ENCODE measurements at regions not wholly inside any gene's neighbourhood (a gene's known extent, or its start where the extent isn't known, plus 50 kb on each side); places are given as distances from the start of the nearest gene placed in this dataset.
A peak's percentile ranks its signal among the peaks of the same experiment; 100 is the strongest.

DNA sequence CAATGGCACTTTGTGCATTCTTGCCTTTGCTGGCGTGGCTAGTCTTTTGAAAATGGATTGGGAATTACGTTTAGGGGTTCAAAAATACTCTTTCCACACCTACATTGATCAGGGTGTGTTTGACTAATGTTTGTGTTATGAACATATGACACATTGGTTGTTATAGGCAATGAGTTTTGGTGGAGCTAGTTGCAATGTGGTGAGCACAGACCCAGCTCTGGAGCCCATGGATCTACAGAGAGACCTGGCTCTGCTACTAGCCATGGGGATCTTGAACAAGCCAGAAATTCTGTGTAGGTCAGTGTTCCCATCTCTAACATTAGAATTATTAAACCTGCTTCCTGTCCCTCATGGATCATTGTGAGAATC lies 222.4 kb upstream of the UBL3 start:
- Histone ChIP-seq H2BK120ac (ENCODE audit: insufficient read depth, low read length, poor library complexity) (no peak overlapping the region), H3K4me3 (ENCODE audit: low read depth, low read length) (no peak overlapping the region), H3K9ac (ENCODE audit: low read length) (no peak overlapping the region), H3K27ac (ENCODE audit: low read depth, low read length) (no peak overlapping the region), H3K23ac (ENCODE audit: low read length) (no peak overlapping the region), H3K79me1 (ENCODE audit: low read length) (no peaks in the 10 kb centered on the region), H2BK5ac (ENCODE audit: low read depth, low read length, poor library complexity) (no peak overlapping the region), H3K79me2 (ENCODE audit: control insufficient read depth, insufficient read depth, low read length, poor library complexity) (no peaks in the 10 kb centered on the region), H3K18ac (ENCODE audit: low read length) (no peak overlapping the region), H3K36me3 (ENCODE audit: control insufficient read depth in 1 of 2, insufficient read depth in 2 of 2, low read length in 2 of 2) (no peaks in the 10 kb centered on the region), H4K91ac (ENCODE audit: low read depth, low read length) (no peak overlapping the region), H3K4me1 (ENCODE audit: control insufficient read depth in 1 of 2, insufficient read depth in 2 of 2, low read length in 2 of 2) (peaks cover 3 to 8% of the 10 kb centered on the region in 2 experiments), H3K4ac (ENCODE audit: low read depth, low read length) (no peak overlapping the region), H4K8ac (ENCODE audit: low read depth, low read length) (no peak overlapping the region), H3K27me3 (ENCODE audit: insufficient read depth, low read length) (no peaks in the 10 kb centered on the region), H3K4me2 (ENCODE audit: low read length) (no peak overlapping the region), H4K12ac (ENCODE audit: low read depth, low read length) (no peak overlapping the region), H2AFZ (ENCODE audit: insufficient read depth, low read length, poor library complexity) (no peak overlapping the region), H3K9me3 (ENCODE audit: insufficient read depth, low read depth, low read length) (no peaks in the 10 kb centered on the region), H3K14ac (ENCODE audit: low read length) (no peak overlapping the region), H2AK5ac (ENCODE audit: low read length) (no peak overlapping the region), H2BK12ac (ENCODE audit: low read length) (no peak overlapping the region)
- no peak for DNase-seq
- WGBS (ENCODE audit: extremely low coverage, insufficient coverage, insufficient read length): no CpG with 5 or more reads among the region's 2 CpGs

DNA sequence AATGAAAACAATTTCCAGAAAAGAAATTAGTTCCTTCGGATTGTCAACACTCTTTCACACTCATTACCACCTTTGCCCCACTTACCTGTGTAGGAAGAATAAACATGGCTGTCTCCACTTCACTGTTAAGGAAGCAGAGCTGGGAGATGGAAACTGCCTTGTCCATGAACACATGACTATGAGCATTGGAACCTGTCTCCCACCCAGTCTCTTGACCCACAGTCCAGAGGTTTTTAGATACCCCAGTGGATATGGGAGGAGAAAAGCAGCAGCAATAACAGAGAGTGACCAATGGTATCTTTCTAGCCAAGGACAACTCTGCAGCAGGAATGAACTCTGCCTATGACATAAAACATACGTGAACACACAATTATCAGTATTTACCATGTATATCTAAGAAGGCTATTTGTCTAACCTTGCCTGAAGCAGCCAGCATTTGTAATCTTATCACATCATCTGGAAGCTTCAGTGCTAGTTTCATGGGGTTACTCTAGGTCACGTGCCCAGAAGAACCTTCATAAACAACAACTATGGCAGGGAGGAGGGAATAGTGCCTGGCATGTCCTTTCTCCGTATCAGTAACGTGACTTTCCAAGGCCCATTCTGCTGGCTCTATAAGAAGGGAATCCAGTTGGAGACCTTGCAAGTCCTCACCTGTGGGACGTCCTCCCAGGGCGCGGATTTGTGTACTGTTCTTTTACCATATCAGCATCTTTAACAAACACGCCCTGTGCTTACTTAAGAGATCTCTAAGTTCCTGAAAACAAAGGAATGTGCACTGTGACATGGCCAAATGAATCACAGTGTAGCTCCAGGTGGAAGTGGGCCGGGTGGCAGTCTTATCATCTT lies 221.8 kb upstream of the UBL3 start:
- H3K36me3 ChIP-seq (ENCODE audit: control insufficient read depth in 1 of 2, insufficient read depth in 2 of 2, low read length in 2 of 2): no peaks in the 10 kb centered on the region
- H2AK5ac ChIP-seq (ENCODE audit: low read length): no peak overlapping the region
- no peaks in the 10 kb centered on the region for H3K9me3 ChIP-seq (ENCODE audit: insufficient read depth, low read depth, low read length)
- no peak overlapping the region for H4K8ac ChIP-seq (ENCODE audit: low read depth, low read length)
- WGBS (ENCODE audit: extremely low coverage, insufficient coverage, insufficient read length): no CpG with 5 or more reads among the region's 10 CpGs
- DNase-seq: peak; percentile 90 to 95
- no peaks in the 10 kb centered on the region for H3K27me3 ChIP-seq (ENCODE audit: insufficient read depth, low read length)
- H3K23ac ChIP-seq (ENCODE audit: low read length): no peak overlapping the region
- no peak overlapping the region for H2BK5ac ChIP-seq (ENCODE audit: low read depth, low read length, poor library complexity)
- H3K4me2 ChIP-seq (ENCODE audit: low read length): no peak overlapping the region
- no peak overlapping the region for H3K27ac ChIP-seq (ENCODE audit: low read depth, low read length)
- no peaks in the 10 kb centered on the region for H3K79me2 ChIP-seq (ENCODE audit: control insufficient read depth, insufficient read depth, low read length, poor library complexity)
- H3K9ac ChIP-seq (ENCODE audit: low read length): no peak overlapping the region
- no peak overlapping the region for H2AFZ ChIP-seq (ENCODE audit: insufficient read depth, low read length, poor library complexity)
- H2BK120ac ChIP-seq (ENCODE audit: insufficient read depth, low read length, poor library complexity): no peak overlapping the region
- no peak overlapping the region for H3K14ac ChIP-seq (ENCODE audit: low read length)
- no peaks in the 10 kb centered on the region for H3K79me1 ChIP-seq (ENCODE audit: low read length)
- H4K12ac ChIP-seq (ENCODE audit: low read depth, low read length): no peak overlapping the region
- H2BK12ac ChIP-seq (ENCODE audit: low read length): no peak overlapping the region
- H3K4ac ChIP-seq (ENCODE audit: low read depth, low read length): no peak overlapping the region
- no peak overlapping the region for H4K91ac ChIP-seq (ENCODE audit: low read depth, low read length)
- H3K18ac ChIP-seq (ENCODE audit: low read length): no peak overlapping the region
- H3K4me3 ChIP-seq (ENCODE audit: low read depth, low read length): no peak overlapping the region
- H3K4me1 ChIP-seq (ENCODE audit: control insufficient read depth in 1 of 2, insufficient read depth in 2 of 2, low read length in 2 of 2): peaks cover 3 to 8% of the 10 kb centered on the region in 2 experiments

DNA sequence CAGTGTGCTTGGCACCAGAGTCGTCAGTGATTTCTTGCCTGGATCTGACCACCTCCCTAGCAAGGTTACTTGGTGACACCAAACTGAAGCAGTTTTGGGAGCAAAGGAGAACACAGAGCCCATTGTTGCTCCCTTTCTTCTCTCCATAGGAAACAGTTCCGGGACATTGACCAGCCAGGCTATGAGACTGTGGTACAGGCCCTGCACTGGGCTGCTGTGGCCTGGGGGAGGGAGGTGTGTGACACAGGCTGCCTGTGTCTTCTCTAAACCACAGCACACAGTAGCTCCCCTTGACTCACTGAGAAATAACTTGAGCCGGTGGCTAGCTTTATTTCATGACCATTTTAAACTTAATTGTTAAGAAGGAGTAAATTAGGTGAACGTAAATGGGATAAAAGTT lies 214.8 kb upstream of the UBL3 start:
- Histone ChIP-seq H3K4me1 (ENCODE audit: control insufficient read depth in 1 of 2, insufficient read depth in 2 of 2, low read length in 2 of 2) (peaks cover 3 to 6% of the 10 kb centered on the region in 2 experiments), H3K4me2 (ENCODE audit: low read length) (no peak overlapping the region), H3K23ac (ENCODE audit: low read length) (no peak overlapping the region), H2BK5ac (ENCODE audit: low read depth, low read length, poor library complexity) (peak overlapping the region; percentile 31), H4K8ac (ENCODE audit: low read depth, low read length) (peak overlapping the region; percentile 62), H2AFZ (ENCODE audit: insufficient read depth, low read length, poor library complexity) (peak overlapping the region; percentile 81), H2BK120ac (ENCODE audit: insufficient read depth, low read length, poor library complexity) (no peak overlapping the region), H3K14ac (ENCODE audit: low read length) (peak overlapping the region; percentile 64), H2BK12ac (ENCODE audit: low read length) (peak overlapping the region; percentile 93), H3K18ac (ENCODE audit: low read length) (peak overlapping the region; percentile 29), H3K36me3 (ENCODE audit: control insufficient read depth in 1 of 2, insufficient read depth in 2 of 2, low read length in 2 of 2) (no peaks in the 10 kb centered on the region), H3K9me3 (ENCODE audit: insufficient read depth, low read depth, low read length) (no peaks in the 10 kb centered on the region), H4K12ac (ENCODE audit: low read depth, low read length) (no peak overlapping the region), H3K79me2 (ENCODE audit: control insufficient read depth, insufficient read depth, low read length, poor library complexity) (no peaks in the 10 kb centered on the region), H3K4me3 (ENCODE audit: low read depth, low read length) (no peak overlapping the region), H3K9ac (ENCODE audit: low read length) (no peak overlapping the region), H3K27me3 (ENCODE audit: insufficient read depth, low read length) (no peaks in the 10 kb centered on the region), H4K91ac (ENCODE audit: low read depth, low read length) (peak overlapping the region; percentile 84), H3K79me1 (ENCODE audit: low read length) (peaks cover 2% of the 10 kb centered on the region), H3K27ac (ENCODE audit: low read depth, low read length) (peak overlapping the region; percentile 48), H2AK5ac (ENCODE audit: low read length) (no peak overlapping the region), H3K4ac (ENCODE audit: low read depth, low read length) (no peak overlapping the region)
- 100% methylated on average over 1 of the region's 4 CpGs for WGBS (ENCODE audit: extremely low coverage, insufficient coverage, insufficient read length)
- no peak for DNase-seq

DNA sequence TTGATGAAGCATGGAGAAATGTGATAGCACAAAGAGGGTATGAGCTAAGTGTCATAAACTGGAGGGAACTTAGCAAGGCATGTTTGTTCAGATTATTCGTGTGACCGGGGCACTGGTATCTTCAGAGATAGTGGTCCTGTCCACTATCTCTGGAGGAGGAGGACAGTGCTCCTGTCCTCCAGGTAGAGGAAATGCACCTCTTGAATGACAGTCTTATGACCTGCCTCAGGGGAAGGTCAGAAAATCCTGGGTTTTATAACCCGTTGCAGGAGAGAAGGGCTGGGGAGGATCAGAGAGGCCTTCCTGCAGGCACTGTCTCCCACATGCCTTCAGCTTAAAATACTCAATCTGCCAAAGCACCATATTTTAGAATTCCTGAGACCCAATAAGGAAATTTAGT lies 213.5 kb upstream of the UBL3 start:
- Histone ChIP-seq H3K27ac (ENCODE audit: low read depth, low read length) (no peak overlapping the region), H3K18ac (ENCODE audit: low read length) (no peak overlapping the region), H3K4ac (ENCODE audit: low read depth, low read length) (no peak overlapping the region), H3K79me2 (ENCODE audit: control insufficient read depth, insufficient read depth, low read length, poor library complexity) (no peaks in the 10 kb centered on the region), H3K14ac (ENCODE audit: low read length) (no peak overlapping the region), H2AK5ac (ENCODE audit: low read length) (no peak overlapping the region), H4K91ac (ENCODE audit: low read depth, low read length) (no peak overlapping the region), H3K4me1 (ENCODE audit: control insufficient read depth in 1 of 2, insufficient read depth in 2 of 2, low read length in 2 of 2) (peaks cover 3 to 6% of the 10 kb centered on the region in 2 experiments), H3K27me3 (ENCODE audit: insufficient read depth, low read length) (no peaks in the 10 kb centered on the region), H2BK120ac (ENCODE audit: insufficient read depth, low read length, poor library complexity) (no peak overlapping the region), H3K79me1 (ENCODE audit: low read length) (peaks cover 2% of the 10 kb centered on the region), H2BK12ac (ENCODE audit: low read length) (no peak overlapping the region), H2BK5ac (ENCODE audit: low read depth, low read length, poor library complexity) (no peak overlapping the region), H3K23ac (ENCODE audit: low read length) (no peak overlapping the region), H3K4me2 (ENCODE audit: low read length) (no peak overlapping the region), H4K8ac (ENCODE audit: low read depth, low read length) (no peak overlapping the region), H2AFZ (ENCODE audit: insufficient read depth, low read length, poor library complexity) (no peak overlapping the region), H3K4me3 (ENCODE audit: low read depth, low read length) (no peak overlapping the region), H4K12ac (ENCODE audit: low read depth, low read length) (no peak overlapping the region), H3K36me3 (ENCODE audit: control insufficient read depth in 1 of 2, insufficient read depth in 2 of 2, low read length in 2 of 2) (no peaks in the 10 kb centered on the region), H3K9ac (ENCODE audit: low read length) (no peak overlapping the region), H3K9me3 (ENCODE audit: insufficient read depth, low read depth, low read length) (no peaks in the 10 kb centered on the region)
- no peak for DNase-seq
- no CpG with 5 or more reads among the region's 3 CpGs for WGBS (ENCODE audit: extremely low coverage, insufficient coverage, insufficient read length)
